ENCODE measurements at regions not wholly inside any gene's neighbourhood (a gene's known extent, or its start where the extent isn't known, plus 50 kb on each side); places are given as distances from the start of the nearest gene placed in this dataset.
"Not testable (repeated sequence)": the region's sequence is repeated elsewhere in the genome, so short reads cannot be mapped to it uniquely, and the experiment has no call there.

DNA sequence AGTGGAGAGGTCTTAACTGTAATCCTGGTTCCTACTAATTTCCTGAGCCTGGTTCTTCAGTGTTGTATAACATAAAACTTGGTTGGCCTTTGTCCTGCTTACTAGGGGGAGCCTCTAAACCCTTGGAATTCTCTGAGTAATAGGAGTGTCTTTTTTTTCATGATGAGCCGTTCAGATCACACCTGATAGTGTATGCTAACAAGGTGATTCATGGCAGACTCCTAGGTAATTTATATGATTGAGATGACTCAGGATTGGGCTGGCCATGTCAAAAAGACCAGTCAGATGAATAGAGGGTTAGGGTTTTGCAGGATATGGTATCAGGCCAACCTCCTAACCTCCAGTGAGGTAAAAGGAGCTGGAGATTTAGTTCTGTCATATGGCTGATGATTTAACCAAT lies 135.8 kb upstream of the KLF12 start:
- TF ChIP-seq, protein P1, sequence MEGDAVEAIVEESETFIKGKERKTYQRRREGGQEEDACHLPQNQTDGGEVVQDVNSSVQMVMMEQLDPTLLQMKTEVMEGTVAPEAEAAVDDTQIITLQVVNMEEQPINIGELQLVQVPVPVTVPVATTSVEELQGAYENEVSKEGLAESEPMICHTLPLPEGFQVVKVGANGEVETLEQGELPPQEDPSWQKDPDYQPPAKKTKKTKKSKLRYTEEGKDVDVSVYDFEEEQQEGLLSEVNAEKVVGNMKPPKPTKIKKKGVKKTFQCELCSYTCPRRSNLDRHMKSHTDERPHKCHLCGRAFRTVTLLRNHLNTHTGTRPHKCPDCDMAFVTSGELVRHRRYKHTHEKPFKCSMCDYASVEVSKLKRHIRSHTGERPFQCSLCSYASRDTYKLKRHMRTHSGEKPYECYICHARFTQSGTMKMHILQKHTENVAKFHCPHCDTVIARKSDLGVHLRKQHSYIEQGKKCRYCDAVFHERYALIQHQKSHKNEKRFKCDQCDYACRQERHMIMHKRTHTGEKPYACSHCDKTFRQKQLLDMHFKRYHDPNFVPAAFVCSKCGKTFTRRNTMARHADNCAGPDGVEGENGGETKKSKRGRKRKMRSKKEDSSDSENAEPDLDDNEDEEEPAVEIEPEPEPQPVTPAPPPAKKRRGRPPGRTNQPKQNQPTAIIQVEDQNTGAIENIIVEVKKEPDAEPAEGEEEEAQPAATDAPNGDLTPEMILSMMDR (conservative IDR thresholded peaks at IDR 0.05; ENCODE audit: control insufficient read depth, insufficient read depth, low read depth, low read length): no peak
- H3K4me3 ChIP-seq (ENCODE audit: control insufficient read depth, low read depth, low read length): no peak overlapping the region
- no peak for DNase-seq (ENCODE audit: low read depth)

DNA sequence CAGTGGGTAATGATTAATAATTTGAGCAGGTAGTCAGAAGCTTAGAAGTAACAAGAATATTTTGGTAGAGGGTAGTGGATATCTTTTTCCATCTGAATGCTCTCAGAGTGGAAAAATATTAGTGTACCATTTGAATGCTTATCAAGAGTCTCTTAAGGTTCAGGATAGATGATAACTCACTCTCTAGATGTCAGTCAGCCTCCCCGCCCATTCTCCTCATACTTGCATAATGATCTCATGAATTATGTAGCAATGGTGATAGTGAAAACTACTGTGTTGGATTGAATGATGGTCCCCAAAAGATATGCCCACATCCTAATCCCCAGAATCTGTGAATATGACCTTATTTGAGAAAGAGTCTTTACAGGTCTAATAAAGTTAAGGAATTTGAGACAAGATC lies 132.7 kb upstream of the KLF12 start:
- no peak for DNase-seq (ENCODE audit: low read depth)
- TF ChIP-seq, protein P1 (conservative IDR thresholded peaks at IDR 0.05; ENCODE audit: control insufficient read depth, insufficient read depth, low read depth, low read length): no peak
- no peak overlapping the region for H3K4me3 ChIP-seq (ENCODE audit: control insufficient read depth, low read depth, low read length)

DNA sequence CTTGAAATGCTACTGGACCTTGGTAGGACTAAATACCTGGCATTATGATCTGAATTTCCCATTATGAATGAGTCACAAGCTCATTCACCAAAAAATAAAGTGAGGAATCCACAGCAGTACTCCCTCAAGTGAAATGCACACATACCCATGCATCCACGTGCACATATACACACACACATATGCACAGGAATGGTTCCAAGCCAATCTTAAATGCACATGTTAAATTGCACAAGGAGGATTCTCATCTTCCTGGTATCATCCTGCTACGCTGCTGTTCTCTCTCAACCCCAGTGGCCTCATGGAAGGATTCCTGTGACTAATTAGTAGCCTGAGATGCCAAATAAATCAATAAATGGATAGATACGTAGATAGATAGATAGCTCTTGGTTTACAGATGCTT lies 132.1 kb upstream of the KLF12 start:
- DNase-seq (ENCODE audit: low read depth): no peak
- no peak overlapping the region for H3K4me3 ChIP-seq (ENCODE audit: control insufficient read depth, low read depth, low read length)
- TF ChIP-seq, protein P1 (conservative IDR thresholded peaks at IDR 0.05; ENCODE audit: control insufficient read depth, insufficient read depth, low read depth, low read length): no peak

DNA sequence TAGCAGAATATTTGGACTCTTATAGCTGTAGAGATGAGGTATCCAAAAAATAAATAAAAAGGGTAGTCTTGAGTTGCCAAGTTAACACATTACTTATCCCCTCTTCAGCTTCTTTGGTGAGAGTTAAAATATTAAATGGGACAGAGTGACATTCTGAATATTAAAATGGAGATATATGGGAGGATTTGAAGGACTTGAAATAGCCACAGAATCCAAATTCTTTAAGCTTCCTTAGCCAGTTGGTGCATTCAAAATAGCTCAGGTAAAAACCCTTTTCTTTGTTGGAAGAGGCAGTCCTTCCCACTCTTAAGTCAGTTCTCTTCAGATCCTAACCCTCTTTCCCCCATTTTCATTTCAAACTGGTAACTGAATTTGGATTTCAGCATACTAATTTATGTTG lies 130.1 kb upstream of the KLF12 start:
- TF ChIP-seq, protein P1 (conservative IDR thresholded peaks at IDR 0.05; ENCODE audit: control insufficient read depth, insufficient read depth, low read depth, low read length): no peak
- H3K4me3 ChIP-seq (ENCODE audit: control insufficient read depth, low read depth, low read length): no peak overlapping the region
- no peak for DNase-seq (ENCODE audit: low read depth)

DNA sequence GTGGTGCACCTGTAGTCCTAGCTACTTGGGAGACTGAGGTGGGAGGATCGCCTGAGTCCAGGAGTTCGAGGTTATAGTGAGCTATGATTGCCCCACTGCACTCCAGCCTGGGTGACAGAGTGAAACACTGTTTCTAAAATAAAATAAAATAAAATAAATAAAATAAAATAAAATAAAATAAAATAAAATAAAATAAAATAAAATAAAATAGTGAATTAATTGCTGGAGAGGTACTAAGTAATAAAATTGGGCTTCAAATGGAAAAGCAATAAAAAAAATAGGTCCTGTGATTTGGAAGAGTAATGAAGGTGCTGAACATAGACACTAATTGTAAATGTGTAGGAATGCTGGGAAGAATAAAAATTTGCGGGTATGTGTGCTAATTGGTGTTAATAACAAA lies 126.2 kb upstream of the KLF12 start:
- DNase-seq (ENCODE audit: low read depth); H3K4me3 ChIP-seq (ENCODE audit: control insufficient read depth, low read depth, low read length): not testable (repeated sequence)

DNA sequence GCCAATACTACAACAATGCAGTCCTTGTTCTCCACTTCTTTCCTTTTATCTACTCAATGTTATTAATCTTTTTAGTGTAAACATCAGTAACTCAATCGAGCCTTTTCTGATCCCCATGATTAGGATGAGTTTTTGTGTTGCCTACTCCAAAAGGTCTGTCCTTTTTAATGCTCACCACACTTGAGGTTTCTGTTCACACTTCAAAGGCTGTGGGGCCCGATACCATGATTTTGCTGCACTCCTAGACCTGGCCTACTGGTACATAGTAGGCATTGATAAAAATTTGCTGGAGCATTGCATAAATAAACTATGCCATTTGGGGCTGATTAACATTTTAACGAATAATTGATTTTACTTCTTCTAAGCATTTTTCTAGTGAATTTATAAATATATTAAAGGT lies 125.4 kb upstream of the KLF12 start:
- TF ChIP-seq, protein P1 (conservative IDR thresholded peaks at IDR 0.05; ENCODE audit: control insufficient read depth, insufficient read depth, low read depth, low read length): no peak
- DNase-seq (ENCODE audit: low read depth): no peak
- no peak overlapping the region for H3K4me3 ChIP-seq (ENCODE audit: control insufficient read depth, low read depth, low read length)

DNA sequence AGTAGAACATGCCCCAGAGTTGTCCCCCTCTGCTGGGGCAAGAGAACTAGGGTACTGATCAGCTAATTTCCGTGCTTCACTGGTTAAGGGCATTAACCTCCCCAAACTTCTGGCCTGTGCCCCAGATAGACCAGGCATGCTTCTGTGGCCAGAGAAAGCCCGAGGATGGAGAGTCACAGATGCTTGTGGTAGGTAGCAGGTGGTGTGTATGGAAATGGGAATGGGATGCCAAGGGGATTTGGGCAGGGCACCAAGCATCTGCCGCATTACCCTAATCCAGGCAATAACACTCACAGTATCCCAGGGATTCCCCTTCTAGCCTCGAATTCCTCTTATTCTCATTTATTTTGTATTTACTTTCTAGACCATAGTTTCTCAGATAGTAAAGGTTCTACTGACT lies 124.8 kb upstream of the KLF12 start:
- H3K4me3 ChIP-seq (ENCODE audit: control insufficient read depth, low read depth, low read length): no peak overlapping the region
- DNase-seq (ENCODE audit: low read depth): no peak
- TF ChIP-seq, protein P1 (conservative IDR thresholded peaks at IDR 0.05; ENCODE audit: control insufficient read depth, insufficient read depth, low read depth, low read length): no peak
